T-helper 2 cell (primary cell): ENCODE measurements at regions not wholly inside any gene's neighbourhood (a gene's known extent, or its start where the extent isn't known, plus 50 kb on each side); places are given as distances from the start of the nearest gene placed in this dataset.

ENCODE experiments used
- DNase-seq, 5 experiments: peaks; one replicate each; pipeline versions ENCODE4 v3.0.0 to v3.0.0-alpha.2; 2012 to 2022

GRCh38 chr15:97653896-97654295, 306.6 kb upstream of the ARRDC4 start:
- no peak for DNase-seq

- DNase-seq = no peak
Measured at GRCh38 chr15:97654481-97655076, 305.9 kb upstream of the ARRDC4 start.

GRCh38 chr15:97661796-97662195, 298.7 kb upstream of the ARRDC4 start:
- no peak for DNase-seq

- DNase-seq = no peak
Measured at GRCh38 chr15:97672586-97672985, 287.9 kb upstream of the ARRDC4 start.

- no peak for DNase-seq
Measured at GRCh38 chr15:97678656-97679055, 281.8 kb upstream of the ARRDC4 start.

- DNase-seq = no peak
Measured at GRCh38 chr15:97679106-97679688, 281.3 kb upstream of the ARRDC4 start.

- DNase-seq = no peak
Measured at GRCh38 chr15:97680606-97681220, 279.8 kb upstream of the ARRDC4 start.

- no peak for DNase-seq
Measured at GRCh38 chr15:97683831-97684230, 276.7 kb upstream of the ARRDC4 start.

GRCh38 chr15:97684249-97684648, 276.3 kb upstream of the ARRDC4 start:
- DNase-seq = no peak

GRCh38 chr15:97686324-97686723, 274.2 kb upstream of the ARRDC4 start:
- no peak for DNase-seq

GRCh38 chr15:97687654-97688053, 272.8 kb upstream of the ARRDC4 start:
- no peak for DNase-seq

GRCh38 chr15:97688177-97688576, 272.3 kb upstream of the ARRDC4 start:
- DNase-seq = no peak

GRCh38 chr15:97688886-97689285, 271.6 kb upstream of the ARRDC4 start:
- DNase-seq = no peak

GRCh38 chr15:97691078-97691477, 269.4 kb upstream of the ARRDC4 start:
- DNase-seq = no peak

- DNase-seq = no peak
Measured at GRCh38 chr15:97691799-97692198, 268.7 kb upstream of the ARRDC4 start.

- DNase-seq = no peak
Measured at GRCh38 chr15:97692301-97693015, 268.0 kb upstream of the ARRDC4 start.

- DNase-seq = no peak
Measured at GRCh38 chr15:97694456-97694855, 266.0 kb upstream of the ARRDC4 start.

GRCh38 chr15:97703400-97703799, 257.1 kb upstream of the ARRDC4 start:
- DNase-seq = no peak

GRCh38 chr15:97706059-97706458, 254.4 kb upstream of the ARRDC4 start:
- DNase-seq = no peak

GRCh38 chr15:97708252-97708651, 252.3 kb upstream of the ARRDC4 start:
- no peak for DNase-seq

- DNase-seq = no peak
Measured at GRCh38 chr15:97712530-97712929, 248.0 kb upstream of the ARRDC4 start.

- no peak for DNase-seq
Measured at GRCh38 chr15:97717806-97718205, 242.7 kb upstream of the ARRDC4 start.

- no peak for DNase-seq
Measured at GRCh38 chr15:97718509-97718908, 242.0 kb upstream of the ARRDC4 start.

GRCh38 chr15:97728791-97729190, 231.7 kb upstream of the ARRDC4 start:
- DNase-seq = no peak
